Sigmoid colon (tissue), 3 donors: ENCODE measurements at regions not wholly inside any gene's neighbourhood (a gene's known extent, or its start where the extent isn't known, plus 50 kb on each side); places are given as distances from the start of the nearest gene placed in this dataset.

ENCODE experiments used
- CTCF ChIP-seq, 4 experiments: fragments of 450-650 bp in 3 of 4; fragments of 200-600 bp in 1 of 4; IDR thresholded peaks; one replicate each; pipeline ENCODE4 v1.5.1; 2016 to 2019; ENCODE audit warnings: antibody characterized with exemption in 4 of 4, mild to moderate bottlenecking in 3 of 4, moderate library complexity in 2 of 4
- POLR2A ChIP-seq, 2 donors: fragments of 450-650 bp; IDR thresholded peaks; one replicate each; pipeline ENCODE4 v1.6.1; 2016; ENCODE audit warnings: antibody characterized with exemption in 2 of 2, mild to moderate bottlenecking in 2 of 2, moderate library complexity in 2 of 2

GRCh38 chr18:25494888-25495287, 142.9 kb upstream of the ZNF521 start:
- TF ChIP-seq CTCF (IDR thresholded peaks at IDR 0.05), result no peak
- no peak for TF ChIP-seq POLR2A (IDR thresholded peaks at IDR 0.05)
